K562 (cell line): ENCODE measurements at regions not wholly inside any gene's neighbourhood (a gene's known extent, or its start where the extent isn't known, plus 50 kb on each side); places are given as distances from the start of the nearest gene placed in this dataset.

ENCODE experiments used
- ATF1 ChIP-seq, 2 experiments: fragments of 450-650 bp in 1 of 2; IDR thresholded peaks; 2 replicates each; pipeline ENCODE4 v1.6.1; 2016; ENCODE audit warnings: missing compliant biosample characterization in 1 of 2, missing genetic modification characterization in 1 of 2
- ATF3 ChIP-seq, 2 experiments: fragments of 450-650 bp in 1 of 2; sonication (generic) in 1 of 2; formaldehyde crosslinking in 1 of 2; IDR thresholded peaks in 1 of 2; conservative IDR thresholded peaks in 1 of 2; 2 replicates each; pipeline versions ENCODE4 v1.6.1 to v1.8.1; 2016 to 2023; ENCODE audit warnings: mild to moderate bottlenecking in 2 of 2, moderate library complexity in 2 of 2, inconsistent platforms in 1 of 2, missing genetic modification reagents in 1 of 2
- BMI1 ChIP-seq: fragments of 150-350 bp; IDR thresholded peaks from 2 replicates; pipeline ENCODE4 v1.6.1; 2014; ENCODE audit warnings: low read length
- CC2D1A ChIP-seq: fragments of 450-650 bp; IDR thresholded peaks from 2 replicates; pipeline ENCODE4 v1.6.1; 2017; ENCODE audit warnings: mild to moderate bottlenecking
- GATAD2A ChIP-seq: fragments of 450-650 bp; IDR thresholded peaks from 2 replicates; pipeline ENCODE4 v1.6.1; 2017
- GMEB1 ChIP-seq: fragments of 250-450 bp; sonication (Bioruptor Pico); IDR thresholded peaks from 2 replicates; pipeline ENCODE4 v1.4.0; 2020; ENCODE audit warnings: mild to moderate bottlenecking
- HDAC3 ChIP-seq: fragments of 450-650 bp; IDR thresholded peaks from 2 replicates; pipeline ENCODE4 v1.6.1; 2018; ENCODE audit warnings: borderline replicate concordance, mild to moderate bottlenecking, moderate library complexity; ENCODE audit not compliant: partially characterized antibody
- HEY1 ChIP-seq: fragments of 250-450 bp; sonication (Bioruptor Pico); IDR thresholded peaks from 2 replicates; pipeline ENCODE4 v1.5.0; 2020; ENCODE audit warnings: mild to moderate bottlenecking, moderate library complexity, borderline replicate concordance
- HNRNPL ChIP-seq: fragments of 200-400 bp; formaldehyde crosslinking; IDR thresholded peaks from 2 replicates; pipeline ENCODE4 v1.6.1; 2017; ENCODE audit warnings: low read depth, mild to moderate bottlenecking, low read length
- HNRNPUL1 ChIP-seq: fragments of 200-400 bp; formaldehyde crosslinking; IDR thresholded peaks from 2 replicates; pipeline ENCODE4 v1.6.1; 2017; ENCODE audit warnings: low read length
- KAT7 ChIP-seq: sonication (generic); formaldehyde crosslinking; IDR thresholded peaks from 2 replicates; pipeline ENCODE4 v1.8.0; 2022; ENCODE audit warnings: missing genetic modification reagents, mild to moderate bottlenecking, borderline replicate concordance
- PHF8 ChIP-seq: fragments of 200-600 bp; sonication (generic); IDR thresholded peaks from 2 replicates; pipeline ENCODE4 v1.6.1; 2012; ENCODE audit warnings: mixed run types, mild to moderate bottlenecking, inconsistent platforms, low read length, moderate library complexity, borderline replicate concordance
- PML ChIP-seq: IDR thresholded peaks from 2 replicates; pipeline ENCODE4 v1.6.1; 2012; ENCODE audit warnings: low read length, inconsistent platforms
- POLR2A ChIP-seq: fragments of 450-650 bp; conservative IDR thresholded peaks from 2 replicates; pipeline ENCODE4 v1.6.1; 2016
- POLR2G ChIP-seq: fragments of 200-400 bp; formaldehyde crosslinking; IDR thresholded peaks from 2 replicates; pipeline ENCODE4 v1.6.1; 2017; ENCODE audit warnings: low read depth, mild to moderate bottlenecking, antibody characterized with exemption, low read length, moderate library complexity
- POU5F1 ChIP-seq: fragments of 150-350 bp; IDR thresholded peaks from 2 replicates; pipeline ENCODE4 v1.6.1; 2014; ENCODE audit warnings: borderline replicate concordance, low read length, low read depth, mild to moderate bottlenecking; ENCODE audit not compliant: partially characterized antibody
- PRPF4 ChIP-seq: fragments of 200-400 bp; formaldehyde crosslinking; IDR thresholded peaks from one replicate; pipeline ENCODE4 v1.6.1; 2017; ENCODE audit warnings: low read length, low read depth, mild to moderate bottlenecking; ENCODE audit not compliant: insufficient read depth, poor library complexity, severe bottlenecking
- SP1 ChIP-seq: sonication (generic); formaldehyde crosslinking; IDR thresholded peaks from 2 replicates; pipeline ENCODE4 v1.8.1; 2022; ENCODE audit warnings: mild to moderate bottlenecking, missing genetic modification reagents
- U2AF2 ChIP-seq: fragments of 200-400 bp; formaldehyde crosslinking; optimal IDR thresholded peaks from 2 replicates; pipeline ENCODE3; 2017; ENCODE audit warnings: low read depth, mild to moderate bottlenecking, low read length
- ZBTB26 ChIP-seq: fragments of 450-650 bp; formaldehyde crosslinking; IDR thresholded peaks from 2 replicates; pipeline ENCODE4 v1.4.0; 2022; ENCODE audit warnings: missing genetic modification characterization
- ZNF232 ChIP-seq: sonication (generic); formaldehyde crosslinking; IDR thresholded peaks from 2 replicates; pipeline ENCODE4 v1.8.0; 2022; ENCODE audit warnings: mild to moderate bottlenecking, missing genetic modification reagents
- ZNF3 ChIP-seq: fragments of 250-450 bp; sonication (Bioruptor Pico); IDR thresholded peaks from 2 replicates; pipeline ENCODE4 v1.5.0; 2021; ENCODE audit warnings: mild to moderate bottlenecking, moderate library complexity
- ZNF311 ChIP-seq: fragments of 250-450 bp; sonication (Bioruptor Pico); IDR thresholded peaks from 2 replicates; pipeline ENCODE4 v1.4.0; 2020; ENCODE audit warnings: mild to moderate bottlenecking, moderate library complexity
- ZNF655 ChIP-seq: fragments of 250-450 bp; sonication (Bioruptor Pico); IDR thresholded peaks from 2 replicates; pipeline ENCODE4 v1.5.0; 2021

- TF ChIP-seq ZNF655 = no peak
- no peak for TF ChIP-seq HEY1
- TF ChIP-seq SP1 (CRISPR knock-in tag) = no peak
- TF ChIP-seq POU5F1 = no peak
- no peak for TF ChIP-seq ZNF3
- TF ChIP-seq ZBTB26 (CRISPR knock-in tag) = no peak
- TF ChIP-seq HNRNPL = no peak
- TF ChIP-seq HNRNPUL1 = no peak
- no peak for TF ChIP-seq KAT7 (CRISPR knock-in tag)
- no peak for TF ChIP-seq PHF8
- no peak for TF ChIP-seq ZNF232 (CRISPR knock-in tag)
- no peak for TF ChIP-seq ZNF311 (CRISPR knock-in tag)
- TF ChIP-seq CC2D1A = no peak
- TF ChIP-seq GATAD2A = no peak
- TF ChIP-seq POLR2G = no peak
- TF ChIP-seq PRPF4 = no peak
- TF ChIP-seq ATF1 (CRISPR knock-in tag; IDR thresholded peaks at IDR 0.05) = no peak
- peak; percentile 85 for TF ChIP-seq ATF1 (tag; IDR thresholded peaks at IDR 0.05)
- peak; percentile 33 for TF ChIP-seq HDAC3
- TF ChIP-seq U2AF2 = no peak
- no peak for TF ChIP-seq GMEB1 (CRISPR knock-in tag)
- no peak for TF ChIP-seq BMI1
- TF ChIP-seq ATF3 (IDR thresholded peaks at IDR 0.05) = peak; percentile 76; the same call in 1 of the 2 replicates
- no peak for TF ChIP-seq ATF3 (CRISPR knock-in tag; conservative IDR thresholded peaks at IDR 0.05)
- 0 out of 2 replicates have a peak, but pooled peaks have one; percentile 36 for TF ChIP-seq PML
- TF ChIP-seq POLR2A = no peak
Measured at GRCh38 chr6:781350-781961, 88.5 kb upstream of the EXOC2 start (continued).
